ENCODE measurements at regions not wholly inside any gene's neighbourhood (a gene's known extent, or its start where the extent isn't known, plus 50 kb on each side); places are given as distances from the start of the nearest gene placed in this dataset.
"Not testable (repeated sequence)": the region's sequence is repeated elsewhere in the genome, so short reads cannot be mapped to it uniquely, and the experiment has no call there.

- no peak for DNase-seq (ENCODE audit: low read depth in 3 of 3)
These were observed 123.2 kb downstream of the FGF18 start for GRCh38 chr5:171542525-171543140.

DNA sequence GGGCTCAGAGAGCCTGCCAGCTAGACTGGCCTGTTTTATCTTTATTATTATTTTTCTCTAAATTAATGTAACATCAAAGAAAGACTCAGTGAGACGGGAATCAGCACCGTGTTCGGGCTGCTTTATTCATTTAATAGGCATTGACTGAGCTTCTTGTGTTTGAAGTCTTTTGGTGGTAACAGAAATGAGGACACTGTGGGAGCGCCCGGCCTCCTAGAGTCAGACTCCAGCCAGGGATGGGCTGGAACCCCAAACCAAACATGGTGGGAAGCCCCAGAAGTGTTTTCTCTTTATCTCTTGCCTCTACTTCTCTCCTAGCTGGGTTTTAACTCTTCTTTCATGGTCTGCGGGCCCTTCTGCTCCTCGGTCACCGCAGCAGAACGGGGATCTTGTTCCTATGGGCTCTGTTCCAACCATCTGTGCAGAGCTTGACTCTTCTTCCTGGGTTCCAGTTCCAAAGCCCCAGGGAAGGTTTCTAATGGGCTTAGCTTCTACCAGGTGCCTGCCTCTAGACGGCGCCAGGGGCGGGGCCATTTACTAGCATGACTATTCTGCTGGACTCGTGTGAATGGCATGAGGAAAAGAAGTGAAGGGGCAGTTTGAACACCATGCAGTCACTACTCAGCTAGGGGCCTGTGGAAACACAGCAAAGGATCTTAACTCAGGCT lies 123.8 kb downstream of the FGF18 start:
- no peak for DNase-seq (ENCODE audit: low read depth in 3 of 3)

DNA sequence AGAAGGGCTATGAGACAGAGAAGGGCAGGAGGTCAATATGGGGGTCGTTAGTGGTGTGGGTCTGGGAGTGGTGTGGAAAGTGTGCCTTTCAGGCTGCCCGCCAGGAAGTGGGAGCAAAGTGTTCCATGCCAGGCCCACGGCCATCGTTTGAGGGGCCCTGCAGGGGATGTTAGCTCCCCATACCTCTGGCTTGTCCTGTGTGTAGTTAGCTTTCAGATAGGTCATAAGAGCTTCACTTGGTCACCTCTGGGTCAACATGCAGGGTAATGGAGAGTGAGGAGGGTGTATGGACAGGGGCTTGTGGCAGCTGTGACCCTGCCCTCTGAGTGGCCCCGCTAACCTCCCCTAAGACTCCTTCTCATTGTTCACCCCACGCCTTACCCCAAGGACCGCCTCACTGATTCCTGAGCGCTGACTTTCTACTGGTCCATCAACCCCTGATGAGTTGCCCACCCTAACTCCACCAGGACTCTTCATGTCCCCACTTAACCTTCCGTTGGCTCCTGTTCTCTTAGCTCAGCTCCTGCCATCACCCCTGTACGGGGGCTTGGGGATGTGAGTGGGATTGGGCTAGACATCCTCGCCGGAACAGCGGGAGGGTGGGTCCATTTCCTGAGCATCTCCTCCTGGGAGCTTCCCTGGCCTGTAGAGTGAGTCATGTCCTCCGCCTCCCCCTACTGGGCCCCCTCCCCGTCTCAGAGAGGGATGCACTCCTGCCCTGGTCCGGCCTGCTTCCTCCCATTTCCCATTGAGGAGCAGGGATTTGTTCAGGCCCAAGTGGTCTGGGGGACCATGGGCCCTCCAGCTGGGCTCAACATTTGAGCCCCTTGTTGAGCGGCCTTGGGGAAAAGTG lies 125.7 kb downstream of the FGF18 start:
- no peak for DNase-seq (ENCODE audit: low read depth in 3 of 3)

- DNase-seq (ENCODE audit: low read depth in 3 of 3) = no peak
These were observed 129.8 kb downstream of the FGF18 start for GRCh38 chr5:171549274-171549673.

DNA sequence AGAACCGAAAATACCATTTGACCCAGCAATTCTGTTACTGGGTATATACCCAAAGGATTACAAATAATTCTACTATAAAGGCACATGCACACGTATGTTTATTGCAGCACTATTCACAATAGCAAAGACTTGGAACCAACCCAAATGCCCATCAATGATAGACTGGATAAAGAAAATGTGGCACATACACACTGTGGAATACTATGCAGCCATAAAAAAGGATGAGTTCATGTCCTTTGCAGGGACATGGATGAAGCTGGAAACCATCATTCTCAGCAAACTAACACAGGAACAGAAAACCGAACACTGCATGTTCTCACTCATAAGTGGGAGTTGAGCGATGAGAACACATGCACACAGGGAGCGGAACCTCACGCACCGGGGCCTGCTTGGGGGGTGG lies 134.4 kb downstream of the FGF18 start:
- not testable (repeated sequence) for DNase-seq (ENCODE audit: low read depth in 3 of 3)

DNA sequence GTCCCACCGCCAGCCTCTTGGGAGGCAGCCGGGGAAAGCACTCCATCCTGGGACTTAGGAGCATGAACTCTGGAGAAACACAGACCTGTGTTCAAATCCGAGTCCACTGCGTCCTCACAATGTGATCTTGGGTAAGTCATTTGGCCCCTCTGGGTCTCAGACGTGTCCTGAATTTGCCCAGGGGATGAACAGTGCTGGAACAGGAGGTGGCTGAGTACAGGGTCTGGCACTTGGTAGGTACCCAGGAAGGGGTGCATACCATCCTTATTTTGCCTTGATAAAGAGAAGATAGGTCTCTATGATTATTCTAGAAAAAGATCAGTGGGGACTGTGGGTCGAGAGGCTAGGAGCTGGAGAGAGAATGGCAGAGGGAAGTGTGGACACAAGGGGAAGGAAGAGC lies 135.7 kb downstream of the FGF18 start:
- DNase-seq (ENCODE audit: low read depth in 3 of 3) = no peak

- peak in 2 of 3 experiments; percentile 1 to 11 for DNase-seq (ENCODE audit: low read depth in 3 of 3)
These were observed 143.4 kb downstream of the FGF18 start for GRCh38 chr5:171562822-171563221.

GRCh38 chr5:171568389-171568788 lies 148.9 kb downstream of the FGF18 start:
- DNase-seq (ENCODE audit: low read depth in 3 of 3) = no peak

GRCh38 chr5:171569065-171569712 lies 149.7 kb downstream of the FGF18 start:
- DNase-seq (ENCODE audit: low read depth in 3 of 3) = no peak

- DNase-seq (ENCODE audit: low read depth in 3 of 3) = no peak
These were observed 150.9 kb downstream of the FGF18 start for GRCh38 chr5:171570244-171570825.

- no peak for DNase-seq (ENCODE audit: low read depth in 3 of 3)
These were observed 152.2 kb downstream of the FGF18 start for GRCh38 chr5:171571663-171572062.

DNA sequence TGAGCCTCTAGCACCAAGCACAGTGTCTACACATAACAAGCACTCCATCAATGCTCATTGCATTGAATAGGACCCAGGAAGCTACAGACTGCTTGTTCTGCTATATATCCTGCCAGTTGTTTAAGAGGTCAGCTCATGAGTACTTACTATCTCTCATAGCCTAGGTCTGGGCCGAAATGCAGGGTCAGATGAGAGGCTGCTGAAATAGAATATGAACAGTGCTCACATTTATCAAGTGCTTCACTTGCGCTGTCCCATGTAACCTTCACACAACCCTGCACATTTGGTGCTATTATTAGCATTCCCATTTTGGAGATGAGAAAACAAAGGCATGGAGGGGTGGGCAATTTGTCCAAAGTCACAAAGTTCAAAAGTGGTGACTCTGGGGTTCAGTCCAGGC lies 153.6 kb downstream of the FGF18 start:
- no peak for DNase-seq (ENCODE audit: low read depth in 3 of 3)

GRCh38 chr5:171573451-171574225 lies 154.2 kb downstream of the FGF18 start:
- no peak for DNase-seq (ENCODE audit: low read depth in 3 of 3)

- DNase-seq (ENCODE audit: low read depth in 3 of 3) = no peak
These were observed 154.9 kb downstream of the FGF18 start for GRCh38 chr5:171574376-171574775.

DNA sequence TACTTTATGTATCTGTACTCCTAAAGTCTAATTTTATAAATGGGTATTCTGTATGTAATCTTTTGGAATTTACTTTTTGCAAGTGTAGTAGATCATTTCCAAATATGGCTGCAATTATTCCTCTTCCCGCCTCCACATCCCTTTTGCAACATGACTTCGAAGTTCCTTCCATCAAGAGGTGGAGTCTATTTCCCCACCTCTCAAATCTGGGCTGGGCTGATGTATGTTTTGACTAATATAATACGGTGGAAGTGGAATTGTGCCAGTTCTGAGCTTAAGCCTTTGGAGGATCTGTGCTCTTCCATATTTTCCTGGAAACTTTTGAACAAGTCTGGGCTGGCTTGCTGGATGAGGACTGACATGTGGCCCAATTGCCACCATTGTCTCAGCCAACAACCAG lies 155.9 kb downstream of the FGF18 start:
- DNase-seq (ENCODE audit: low read depth in 3 of 3) = no peak

DNA sequence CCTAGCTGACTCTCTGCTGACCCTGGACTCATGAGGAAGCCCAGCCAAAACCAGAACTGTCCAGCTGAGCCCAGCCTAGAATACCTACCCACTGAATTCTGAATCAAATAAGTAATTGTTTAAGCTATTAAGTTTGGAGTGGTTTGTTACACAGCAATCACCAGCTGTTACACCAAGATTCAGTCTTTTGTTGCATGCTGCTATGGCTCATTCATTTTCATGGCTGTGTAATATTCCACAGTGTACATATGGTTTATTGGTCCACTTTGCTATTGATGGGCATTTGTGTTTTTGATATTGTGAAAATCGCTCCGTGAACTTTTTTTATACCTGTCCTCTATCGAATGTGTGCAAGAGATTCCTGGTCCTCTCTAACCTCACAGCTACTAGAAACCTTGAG lies 156.4 kb downstream of the FGF18 start:
- DNase-seq (ENCODE audit: low read depth in 3 of 3) = no peak

GRCh38 chr5:171577042-171577758 lies 157.8 kb downstream of the FGF18 start:
- no peak for DNase-seq (ENCODE audit: low read depth in 3 of 3)

- DNase-seq (ENCODE audit: low read depth in 3 of 3) = no peak
These were observed 158.8 kb downstream of the FGF18 start for GRCh38 chr5:171578049-171578828.

DNA sequence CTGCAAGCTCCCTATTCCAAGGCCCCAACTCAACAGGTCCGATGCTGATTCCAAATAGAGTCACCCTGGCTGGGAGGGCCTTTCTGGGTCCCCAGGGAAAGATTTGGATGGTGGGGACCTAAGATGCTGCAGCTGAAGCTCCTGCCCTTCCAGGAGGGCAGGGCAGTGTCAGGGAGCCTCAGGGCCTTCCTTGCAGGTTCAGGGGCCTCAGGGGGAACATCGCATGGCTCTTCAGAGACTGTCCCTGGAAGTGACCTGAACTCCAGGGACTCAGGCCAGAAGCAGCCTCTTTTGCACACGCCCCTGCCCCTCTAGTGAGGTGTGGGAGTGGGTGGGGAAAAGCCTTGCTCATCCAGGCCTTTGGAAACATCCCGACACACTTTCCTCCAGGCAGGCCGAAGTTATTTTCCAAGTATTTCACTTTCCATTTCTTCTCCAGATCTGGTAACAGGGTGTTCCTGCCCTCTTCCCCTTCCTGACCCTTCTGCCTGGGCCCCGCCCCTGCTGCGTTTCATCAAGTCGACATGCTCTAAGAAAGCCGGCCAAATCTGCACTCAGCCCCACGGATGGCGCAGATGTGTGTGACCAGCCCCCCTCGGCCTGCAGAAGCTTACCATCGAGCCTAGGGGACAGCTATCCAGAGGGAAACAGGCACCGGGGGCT lies 159.5 kb downstream of the FGF18 start:
- DNase-seq (ENCODE audit: low read depth in 3 of 3) = no peak
